Stomach (tissue), 8 donors: ENCODE measurements at regions not wholly inside any gene's neighbourhood (a gene's known extent, or its start where the extent isn't known, plus 50 kb on each side); places are given as distances from the start of the nearest gene placed in this dataset.

ENCODE experiments used
- DNase-seq, 2 donors: peaks; one replicate each; pipeline versions ENCODE4 v3.0.0 to v3.0.0-alpha.2; 2013 to 2019
- H3K27ac ChIP-seq, 5 donors: fragments of 200-600 bp in 4 of 5; sonication (generic) in 4 of 5; one replicate each; pipeline ENCODE4 v1.5.1; 2013 to 2019; ENCODE audit warnings: mild to moderate bottlenecking in 1 of 5, moderate library complexity in 1 of 5
- H3K27me3 ChIP-seq, 3 donors: fragments of 200-600 bp; sonication (generic); one replicate each; pipeline ENCODE4 v1.5.1; 2017 to 2019; ENCODE audit warnings: mixed run types in 1 of 3
- H3K36me3 ChIP-seq, 4 donors: fragments of 200-600 bp; sonication (generic); 1 replicate in 3 of 4; 2 replicates in 1 of 4; pipeline ENCODE4 v1.5.1; 2016 to 2019
- H3K4me1 ChIP-seq, 4 donors: fragments of 200-600 bp; sonication (generic); one replicate each; pipeline ENCODE4 v1.5.1; 2016 to 2019
- H3K4me3 ChIP-seq, 4 donors: fragments of 200-600 bp; sonication (generic) in 3 of 4; one replicate each; pipeline ENCODE4 v1.5.1; 2016 to 2019; ENCODE audit warnings: mild to moderate bottlenecking in 1 of 4
- H3K9me3 ChIP-seq, 4 donors: fragments of 200-600 bp; sonication (generic); one replicate each; pipeline ENCODE4 v1.5.1; 2016 to 2019
- CTCF ChIP-seq, 7 experiments: fragments of 450-650 bp in 4 of 7; fragments of 200-600 bp in 3 of 7; sonication (generic) in 3 of 7; IDR thresholded peaks; one replicate each; pipeline ENCODE4 v1.5.1; 2016 to 2019; ENCODE audit warnings: antibody characterized with exemption in 7 of 7, control low read depth in 2 of 7, mild to moderate bottlenecking in 1 of 7
- EP300 ChIP-seq: sonication (generic); formaldehyde crosslinking; IDR thresholded peaks from one replicate; pipeline ENCODE4 v1.6.1; 2017; ENCODE audit warnings: antibody characterized with exemption
- POLR2A ChIP-seq, 4 donors: fragments of 450-650 bp; IDR thresholded peaks; one replicate each; pipeline ENCODE4 v1.6.1; 2016; ENCODE audit warnings: antibody characterized with exemption in 4 of 4, control low read depth in 2 of 4, mild to moderate bottlenecking in 1 of 4, moderate library complexity in 1 of 4
- POLR2AphosphoS5 ChIP-seq, 3 donors: sonication (generic); formaldehyde crosslinking; IDR thresholded peaks; one replicate each; pipeline ENCODE4 v1.6.1; 2016; ENCODE audit warnings: antibody characterized with exemption in 3 of 3
- WGBS, 5 donors: extraction: QIAGEN DNeasy Blood & Tissue Kit in 3 of 5; methylation state at CpG; one replicate each; pipeline versions ENCODE4 v1.1.5 to v1.1.7; 2013 to 2018; 5-methylcytosine and 5-hydroxymethylcytosine counted together
- intact Hi-C: fragments of 100-400 bp; cut with DNase I; formaldehyde crosslinking; loops from one replicate; pipeline ENCODE4 v1.15.1; 2023; ENCODE audit warnings: low total_unique reads
- donor health status: healthy with polysubstance abuse.
- donor health status: Bipolar disorder and iron deficiency.
- donor health status: healthy.

- intact Hi-C loops, result no loop called here
- no peak for TF ChIP-seq POLR2AphosphoS5 (IDR thresholded peaks at IDR 0.05)
- TF ChIP-seq POLR2A (IDR thresholded peaks at IDR 0.05), result no peak
- Histone ChIP-seq H3K4me1 (peaks cover 6 to 8% (median 7%) of the 10 kb centered on the region in 4 donors), H3K9me3 (peaks cover 0 to 14% (median 3%) of the 10 kb centered on the region in 4 donors), H3K36me3 (no peaks in the 10 kb centered on the region), H3K27ac (no peak overlapping the region), H3K27me3 (no peaks in the 10 kb centered on the region), H3K4me3 (no peak overlapping the region)
- 74 to 93% (median 86%) methylated on average over 4 to 5 of the region's 5 CpGs for WGBS, 5 donors
- DNase-seq, result peak in 1 of 2 donors; percentile 25
Measured at GRCh38 chr5:68565427-68565826, 349.9 kb downstream of the PIK3R1 start.

GRCh38 chr5:68576805-68577204 lies 361.2 kb downstream of the PIK3R1 start:
- WGBS, 5 donors, result 76 to 93% (median 85%) methylated on average over 1 of the region's 1 CpG
- Histone ChIP-seq H3K27me3 (no peaks in the 10 kb centered on the region), H3K4me3 (no peak overlapping the region), H3K36me3 (no peaks in the 10 kb centered on the region), H3K9me3 (peaks cover 0 to 18% (median 4%) of the 10 kb centered on the region in 4 donors), H3K27ac (no peak overlapping the region), H3K4me1 (no peaks in the 10 kb centered on the region)
- no peak for TF ChIP-seq CTCF (IDR thresholded peaks at IDR 0.05)
- TF ChIP-seq POLR2A (IDR thresholded peaks at IDR 0.05), result no peak
- TF ChIP-seq EP300, result no peak
- TF ChIP-seq POLR2AphosphoS5 (IDR thresholded peaks at IDR 0.05), result no peak
- intact Hi-C loops, result no loop called here
- no peak for DNase-seq

DNA sequence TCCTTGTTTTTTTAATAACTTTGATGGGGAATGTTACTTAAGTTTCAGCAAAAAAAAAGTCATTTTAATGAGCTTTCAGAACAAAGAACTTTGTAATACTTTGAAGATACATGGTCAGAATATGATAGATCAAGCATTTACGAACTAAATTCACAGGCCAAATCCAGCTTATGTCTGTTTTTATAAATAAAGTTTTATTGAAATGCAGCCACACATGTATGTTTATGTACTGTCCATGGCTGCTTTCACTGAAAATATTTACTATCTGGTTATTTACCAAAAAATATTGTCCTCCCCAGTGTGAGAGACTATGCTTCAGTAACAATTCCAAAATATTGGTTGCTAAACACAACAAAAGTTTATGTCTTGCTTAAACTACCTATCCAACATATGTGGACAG lies 366.7 kb downstream of the PIK3R1 start:
- no peak for TF ChIP-seq POLR2A (IDR thresholded peaks at IDR 0.05)
- TF ChIP-seq CTCF (IDR thresholded peaks at IDR 0.05), result no peak
- TF ChIP-seq POLR2AphosphoS5 (IDR thresholded peaks at IDR 0.05), result no peak
- DNase-seq, result no peak
- Histone ChIP-seq H3K9me3 (peaks cover 0 to 6% (median 0%) of the 10 kb centered on the region in 4 donors), H3K4me1 (no peaks in the 10 kb centered on the region), H3K36me3 (no peaks in the 10 kb centered on the region), H3K27me3 (no peaks in the 10 kb centered on the region), H3K27ac (no peak overlapping the region), H3K4me3 (no peak overlapping the region)
- intact Hi-C loops, result no loop called here
- 50 to 98% (median 86%) methylated on average over 1 of the region's 1 CpG for WGBS, 5 donors

GRCh38 chr5:68587171-68587570 lies 371.6 kb downstream of the PIK3R1 start:
- Histone ChIP-seq H3K27ac (no peak overlapping the region), H3K4me3 (no peak overlapping the region), H3K4me1 (no peaks in the 10 kb centered on the region), H3K36me3 (no peaks in the 10 kb centered on the region), H3K27me3 (no peaks in the 10 kb centered on the region), H3K9me3 (no peaks in the 10 kb centered on the region)
- intact Hi-C loops, result no loop called here
- no peak for DNase-seq
- TF ChIP-seq EP300, result no peak
- TF ChIP-seq POLR2AphosphoS5 (IDR thresholded peaks at IDR 0.05), result no peak
- no peak for TF ChIP-seq CTCF (IDR thresholded peaks at IDR 0.05)
- TF ChIP-seq POLR2A (IDR thresholded peaks at IDR 0.05), result no peak

- DNase-seq, result no peak
- H3K27me3 ChIP-seq, result no peaks in the 10 kb centered on the region
- no peak overlapping the region for H3K4me3 ChIP-seq
- TF ChIP-seq EP300 (no peak), POLR2AphosphoS5 (IDR thresholded peaks at IDR 0.05) (no peak), POLR2A (IDR thresholded peaks at IDR 0.05) (no peak), CTCF (IDR thresholded peaks at IDR 0.05) (no peak)
- H3K27ac ChIP-seq, result no peak overlapping the region
- no peaks in the 10 kb centered on the region for H3K9me3 ChIP-seq
- intact Hi-C loops, result no loop called here
- no peaks in the 10 kb centered on the region for H3K36me3 ChIP-seq
- peaks cover 0 to 12% (median 4%) of the 10 kb centered on the region in 4 donors for H3K4me1 ChIP-seq
- WGBS, 5 donors, result 86 to 94% (median 88%) methylated on average over 4 of the region's 4 CpGs
Measured at GRCh38 chr5:68591850-68592249, 376.3 kb downstream of the PIK3R1 start.
